Thyroid gland (tissue), 4 donors: ENCODE measurements at regions not wholly inside any gene's neighbourhood (a gene's known extent, or its start where the extent isn't known, plus 50 kb on each side); places are given as distances from the start of the nearest gene placed in this dataset.

Experiments used
- POLR2A ChIP-seq, 2 donors: fragments of 450-650 bp; IDR thresholded peaks; one replicate each; pipeline ENCODE4 v1.6.1; 2017; ENCODE audit warnings: antibody characterized with exemption in 2 of 2, mild to moderate bottlenecking in 2 of 2, moderate library complexity in 1 of 2
- TF ChIP-seq, protein P1 (sequence below), 6 experiments: fragments of 200-600 bp in 3 of 6; fragments of 450-650 bp in 3 of 6; sonication (generic) in 3 of 6; IDR thresholded peaks; one replicate each; pipeline ENCODE4 v1.5.1; 2016 to 2019; ENCODE audit warnings: antibody characterized with exemption in 6 of 6, mild to moderate bottlenecking in 2 of 6, inconsistent platforms in 1 of 6, moderate library complexity in 1 of 6

GRCh38 chr20:11271319-11271718, 597.5 kb upstream of the JAG1 start:
- TF ChIP-seq, protein P1, sequence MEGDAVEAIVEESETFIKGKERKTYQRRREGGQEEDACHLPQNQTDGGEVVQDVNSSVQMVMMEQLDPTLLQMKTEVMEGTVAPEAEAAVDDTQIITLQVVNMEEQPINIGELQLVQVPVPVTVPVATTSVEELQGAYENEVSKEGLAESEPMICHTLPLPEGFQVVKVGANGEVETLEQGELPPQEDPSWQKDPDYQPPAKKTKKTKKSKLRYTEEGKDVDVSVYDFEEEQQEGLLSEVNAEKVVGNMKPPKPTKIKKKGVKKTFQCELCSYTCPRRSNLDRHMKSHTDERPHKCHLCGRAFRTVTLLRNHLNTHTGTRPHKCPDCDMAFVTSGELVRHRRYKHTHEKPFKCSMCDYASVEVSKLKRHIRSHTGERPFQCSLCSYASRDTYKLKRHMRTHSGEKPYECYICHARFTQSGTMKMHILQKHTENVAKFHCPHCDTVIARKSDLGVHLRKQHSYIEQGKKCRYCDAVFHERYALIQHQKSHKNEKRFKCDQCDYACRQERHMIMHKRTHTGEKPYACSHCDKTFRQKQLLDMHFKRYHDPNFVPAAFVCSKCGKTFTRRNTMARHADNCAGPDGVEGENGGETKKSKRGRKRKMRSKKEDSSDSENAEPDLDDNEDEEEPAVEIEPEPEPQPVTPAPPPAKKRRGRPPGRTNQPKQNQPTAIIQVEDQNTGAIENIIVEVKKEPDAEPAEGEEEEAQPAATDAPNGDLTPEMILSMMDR (IDR thresholded peaks at IDR 0.05): no peak
- TF ChIP-seq POLR2A (IDR thresholded peaks at IDR 0.05): no peak
